ENCODE measurements at regions not wholly inside any gene's neighbourhood (a gene's known extent, or its start where the extent isn't known, plus 50 kb on each side); places are given as distances from the start of the nearest gene placed in this dataset.

- BruUV-seq (replicated peaks), result no TSS peak
- Histone ChIP-seq H3K4me3 (ENCODE audit: low read length) (no peak overlapping the region), H3K79me2 (ENCODE audit: low read length) (no peaks in the 10 kb centered on the region), H4K20me1 (ENCODE audit: low read length) (no peaks in the 10 kb centered on the region), H3K9me3 (ENCODE audit: low read length) (no peaks in the 10 kb centered on the region), H3F3A (ENCODE audit: low read length, unreplicated experiment) (no peaks in the 10 kb centered on the region), H3K4me1 (ENCODE audit: insufficient read depth, low read length) (no peaks in the 10 kb centered on the region), H3K9me2 (replicated peaks; ENCODE audit: low read length) (no peaks in the 10 kb centered on the region), H3K27ac (ENCODE audit: low read length) (no peak overlapping the region), H3K9ac (ENCODE audit: low read length) (no peak overlapping the region), H3K36me3 (ENCODE audit: low read depth, low read length) (no peaks in the 10 kb centered on the region), H3K4me2 (ENCODE audit: low read length) (no peak overlapping the region), H3K27me3 (ENCODE audit: low read length) (no peaks in the 10 kb centered on the region), H2AFZ (ENCODE audit: low read length) (no peak overlapping the region)
- intact Hi-C loops (cut with micrococcal nuclease), result no loop called here
- CTCF ChIA-PET, result no interaction called here
- POLR2A ChIA-PET (ENCODE audit: unreplicated experiment), result no interaction called here
- ATAC-seq (no peak), DNase-seq (no peak)
- TF ChIP-seq EZH2phosphoT487 (IDR thresholded peaks at IDR 0.05; ENCODE audit: borderline replicate concordance, low read length) (no peak), EZH2 (IDR thresholded peaks at IDR 0.05; ENCODE audit: low read length, unreplicated experiment) (no peak), CTCF (conservative IDR thresholded peaks at IDR 0.05; ENCODE audit: low read depth, low read length) (no peak)
Observed at GRCh38 chr12:46701356-46701755, 124.4 kb downstream of the SLC38A4 start.

GRCh38 chr12:46699986-46700385, 125.8 kb downstream of the SLC38A4 start:
- no peaks in the 10 kb centered on the region for H3K36me3 ChIP-seq (ENCODE audit: low read depth, low read length)
- no peak overlapping the region for H3K9ac ChIP-seq (ENCODE audit: low read length)
- H4K20me1 ChIP-seq (ENCODE audit: low read length), result no peaks in the 10 kb centered on the region
- no peaks in the 10 kb centered on the region for H3K79me2 ChIP-seq (ENCODE audit: low read length)
- no peaks in the 10 kb centered on the region for H3K27me3 ChIP-seq (ENCODE audit: low read length)
- no peaks in the 10 kb centered on the region for H3K4me1 ChIP-seq (ENCODE audit: insufficient read depth, low read length)
- H3K27ac ChIP-seq (ENCODE audit: low read length), result no peak overlapping the region
- no peaks in the 10 kb centered on the region for H3K9me3 ChIP-seq (ENCODE audit: low read length)
- intact Hi-C loops (cut with micrococcal nuclease), result no loop called here
- POLR2A ChIA-PET (ENCODE audit: unreplicated experiment), result no interaction called here
- H3K4me3 ChIP-seq (ENCODE audit: low read length), result no peak overlapping the region
- no peak for TF ChIP-seq CTCF (conservative IDR thresholded peaks at IDR 0.05; ENCODE audit: low read depth, low read length)
- no peak for TF ChIP-seq EZH2 (IDR thresholded peaks at IDR 0.05; ENCODE audit: low read length, unreplicated experiment)
- no peak for TF ChIP-seq EZH2phosphoT487 (IDR thresholded peaks at IDR 0.05; ENCODE audit: borderline replicate concordance, low read length)
- DNase-seq (no peak), ATAC-seq (no peak)
- H3K9me2 ChIP-seq (replicated peaks; ENCODE audit: low read length), result no peaks in the 10 kb centered on the region
- CTCF ChIA-PET, result no interaction called here
- H3K4me2 ChIP-seq (ENCODE audit: low read length), result no peak overlapping the region
- no TSS peak for BruUV-seq (replicated peaks)
- H3F3A ChIP-seq (ENCODE audit: low read length, unreplicated experiment), result no peaks in the 10 kb centered on the region
- no peak overlapping the region for H2AFZ ChIP-seq (ENCODE audit: low read length)

GRCh38 chr12:46698003-46698402, 127.8 kb downstream of the SLC38A4 start:
- Histone ChIP-seq H2AFZ (ENCODE audit: low read length) (no peak overlapping the region), H3F3A (ENCODE audit: low read length, unreplicated experiment) (no peaks in the 10 kb centered on the region), H3K27me3 (ENCODE audit: low read length) (no peaks in the 10 kb centered on the region), H3K9me2 (replicated peaks; ENCODE audit: low read length) (no peaks in the 10 kb centered on the region), H3K9ac (ENCODE audit: low read length) (no peak overlapping the region), H3K4me1 (ENCODE audit: insufficient read depth, low read length) (no peaks in the 10 kb centered on the region), H3K27ac (ENCODE audit: low read length) (no peak overlapping the region), H4K20me1 (ENCODE audit: low read length) (no peaks in the 10 kb centered on the region), H3K4me3 (ENCODE audit: low read length) (no peak overlapping the region), H3K9me3 (ENCODE audit: low read length) (no peaks in the 10 kb centered on the region), H3K79me2 (ENCODE audit: low read length) (no peaks in the 10 kb centered on the region), H3K36me3 (ENCODE audit: low read depth, low read length) (no peaks in the 10 kb centered on the region), H3K4me2 (ENCODE audit: low read length) (no peak overlapping the region)
- no peak for TF ChIP-seq CTCF (conservative IDR thresholded peaks at IDR 0.05; ENCODE audit: low read depth, low read length)
- TF ChIP-seq EZH2phosphoT487 (IDR thresholded peaks at IDR 0.05; ENCODE audit: borderline replicate concordance, low read length), result no peak
- TF ChIP-seq EZH2 (IDR thresholded peaks at IDR 0.05; ENCODE audit: low read length, unreplicated experiment), result no peak
- DNase-seq, result no peak
- no peak for ATAC-seq
- ChIA-PET POLR2A (ENCODE audit: unreplicated experiment) (no interaction called here), CTCF (no interaction called here)
- BruUV-seq (replicated peaks), result no TSS peak
- intact Hi-C loops (cut with micrococcal nuclease), result no loop called here

Data from PC-3 (cell line).